GM19043 (cell line): ENCODE measurements at regions not wholly inside any gene's neighbourhood (a gene's known extent, or its start where the extent isn't known, plus 50 kb on each side); places are given as distances from the start of the nearest gene placed in this dataset.
"Not testable (repeated sequence)": the region's sequence is repeated elsewhere in the genome, so short reads cannot be mapped to it uniquely, and the experiment has no call there.

ENCODE experiments used
- ATAC-seq: cut with Tn5 transposase; IDR thresholded peaks from one replicate; pipeline ENCODE4 v1.9.1; 2021; ENCODE audit warnings: low read depth; ENCODE audit not compliant: unreplicated experiment

DNA sequence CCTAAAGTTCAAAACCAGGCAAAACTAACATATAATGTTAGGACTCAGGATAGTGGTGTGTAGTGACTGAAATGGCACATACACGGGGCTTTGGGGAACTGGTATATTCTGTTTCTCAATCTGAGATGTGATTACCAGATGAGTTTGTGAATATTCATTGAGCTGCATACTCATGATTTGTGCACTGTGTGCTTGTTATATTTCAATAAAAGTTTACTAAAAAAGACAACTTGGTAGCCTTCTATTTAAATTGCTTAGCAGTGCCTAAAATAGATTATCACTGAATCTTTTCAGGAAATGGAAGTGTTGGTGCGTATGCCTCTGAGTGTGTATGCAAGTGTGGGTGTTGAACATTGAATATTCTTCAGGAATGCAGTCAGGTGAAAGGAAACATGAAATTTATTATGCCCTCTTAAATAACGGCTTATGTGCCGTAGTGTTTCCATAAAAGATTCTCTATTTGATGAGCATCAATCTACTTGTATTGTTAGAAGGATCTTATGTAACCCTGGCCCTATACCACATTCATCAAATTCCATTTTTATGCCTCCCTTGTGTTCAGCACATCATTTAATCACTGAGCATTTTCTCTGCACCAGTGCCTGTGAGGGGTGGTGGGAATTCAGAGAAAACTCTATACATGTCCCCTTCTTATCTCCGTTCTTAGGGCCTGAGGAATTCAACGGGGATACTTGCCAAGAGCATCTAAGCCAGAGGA is 82.6 kb upstream of the AUTS2 start:
- ATAC-seq = no peak

DNA sequence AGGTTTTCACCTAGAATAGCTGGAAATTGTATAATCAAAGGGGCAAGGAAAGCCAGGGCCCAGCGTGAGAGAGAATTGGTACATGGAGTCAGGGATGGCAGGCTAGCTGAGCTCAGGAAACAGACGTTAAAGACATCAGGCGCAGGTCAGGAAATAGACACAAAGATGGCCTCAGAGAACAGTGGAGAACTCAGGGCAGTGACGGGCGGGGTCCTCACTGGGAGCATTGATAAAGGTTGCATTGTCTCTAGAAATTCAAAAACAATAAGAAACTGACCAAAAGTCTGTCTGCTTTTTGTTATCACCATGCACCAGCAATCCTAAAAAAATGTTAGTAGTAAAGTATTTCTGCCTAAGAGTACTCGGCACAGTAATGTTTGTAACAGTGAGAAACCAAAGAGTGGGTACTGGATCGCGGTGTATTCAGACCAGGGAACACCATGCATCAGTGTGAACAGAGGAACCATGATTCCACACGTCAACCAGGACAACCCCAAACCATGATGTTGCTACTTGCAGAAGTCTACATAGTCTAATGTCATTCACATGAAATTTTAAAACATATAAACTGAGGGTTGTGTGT is 81.9 kb upstream of the AUTS2 start:
- no peak for ATAC-seq

DNA sequence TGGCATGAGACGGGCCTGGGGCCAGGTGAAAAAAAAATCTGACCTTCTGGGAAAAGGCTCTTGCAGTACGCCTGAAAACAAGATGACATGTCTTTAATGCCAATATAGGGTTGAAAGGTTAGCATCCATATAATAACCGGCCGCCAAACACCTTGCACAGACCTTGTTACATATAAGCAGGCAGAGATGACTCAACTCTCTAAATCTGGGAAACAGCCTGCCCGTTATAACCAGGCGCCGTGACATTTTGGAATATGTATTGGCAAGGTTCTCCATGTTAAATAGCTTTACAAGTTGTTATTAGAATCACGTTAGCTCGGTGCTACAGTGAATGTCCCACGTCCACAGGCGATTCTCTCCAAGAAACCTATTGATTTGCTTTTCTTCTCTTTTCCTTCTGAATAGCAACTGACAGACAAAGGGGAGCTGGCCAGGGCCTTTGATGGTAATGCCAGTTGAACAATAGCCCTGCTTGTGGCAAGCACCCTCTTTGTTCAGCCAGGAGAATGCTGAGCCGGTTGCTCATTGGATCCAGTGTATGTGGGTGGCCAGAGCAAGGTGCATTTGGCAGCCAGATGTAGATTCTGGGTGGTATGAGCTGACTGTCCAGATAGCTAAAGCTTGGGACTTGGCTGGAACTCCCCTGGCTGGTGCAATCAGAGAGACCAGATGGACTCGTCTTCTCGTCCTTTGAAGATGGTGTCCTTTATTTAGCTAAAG is 80.1 kb upstream of the AUTS2 start:
- no peak for ATAC-seq

DNA sequence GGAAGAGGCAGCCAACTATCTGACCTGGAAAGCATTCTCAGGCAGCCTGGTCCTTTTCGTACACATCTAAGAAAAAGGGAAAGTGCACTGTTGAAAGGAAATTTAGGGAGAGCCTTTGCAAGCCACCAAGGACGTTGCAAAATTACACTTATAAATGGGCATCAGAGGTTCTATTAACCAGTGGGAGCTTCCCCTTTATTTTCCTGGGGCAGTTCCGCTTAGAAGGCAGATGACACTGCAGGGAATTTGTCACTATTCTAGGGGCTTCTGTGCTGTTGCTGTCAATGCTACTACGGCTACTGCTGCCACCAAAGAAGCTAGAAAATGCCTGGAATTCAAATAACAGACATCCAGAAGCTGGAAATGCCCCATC is 79.6 kb upstream of the AUTS2 start:
- no peak for ATAC-seq

DNA sequence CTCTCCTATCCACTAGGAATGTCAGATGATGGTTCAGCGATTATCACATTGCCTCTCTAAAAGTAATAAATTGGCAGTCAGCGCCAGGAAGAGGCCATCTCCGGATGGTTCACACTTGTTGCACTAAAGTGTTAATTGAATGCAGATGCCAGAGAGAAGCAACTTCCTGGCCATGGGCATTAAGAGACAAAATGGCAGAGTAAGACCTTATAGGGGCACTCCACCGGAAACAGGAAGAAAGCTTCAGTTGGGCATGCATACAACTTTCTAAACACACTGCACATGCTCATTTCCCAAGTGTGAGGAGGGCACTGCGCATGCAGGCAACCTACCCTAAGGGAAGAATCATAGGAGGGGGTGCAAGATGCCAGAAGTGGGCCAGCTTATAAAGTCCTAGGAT is 71.7 kb upstream of the AUTS2 start:
- no peak for ATAC-seq

DNA sequence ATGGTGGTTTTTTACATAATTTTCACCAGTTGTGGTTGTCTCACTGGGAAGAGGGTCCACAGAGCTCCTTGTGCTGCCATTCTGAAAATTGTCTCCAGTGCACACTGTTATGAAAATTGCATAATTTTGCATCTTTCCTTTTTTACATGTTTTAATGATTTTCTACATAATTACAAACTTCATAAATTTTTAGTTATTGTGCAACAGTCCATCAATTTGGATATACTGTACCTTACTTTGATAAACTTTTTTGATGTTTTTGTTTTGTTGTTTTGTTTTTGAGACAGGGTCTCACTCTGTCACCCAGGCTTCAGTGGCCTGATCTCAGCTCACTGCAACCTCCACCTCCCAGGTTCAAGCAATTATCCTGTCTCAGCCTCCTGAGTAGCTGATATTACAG is 70.6 kb upstream of the AUTS2 start:
- no peak for ATAC-seq

DNA sequence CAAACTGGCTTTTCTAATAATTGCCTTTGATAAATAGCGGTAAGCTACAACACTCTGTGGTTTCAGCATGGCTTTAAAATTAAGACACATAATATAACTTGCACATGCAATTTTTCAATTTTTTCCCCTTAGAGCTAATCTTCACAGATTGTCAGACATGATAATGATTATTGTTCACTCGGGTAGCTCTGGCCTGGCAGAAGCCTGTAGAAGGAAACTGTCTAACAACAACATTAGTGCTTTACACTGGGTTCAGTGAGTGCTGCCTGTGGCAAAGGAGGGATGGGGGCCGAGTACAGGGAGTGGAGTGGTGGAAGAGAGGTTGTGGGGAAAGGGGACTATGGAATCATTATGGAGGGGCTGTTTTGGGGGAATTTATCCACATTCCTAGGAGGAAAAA is 67.2 kb upstream of the AUTS2 start:
- no peak for ATAC-seq

DNA sequence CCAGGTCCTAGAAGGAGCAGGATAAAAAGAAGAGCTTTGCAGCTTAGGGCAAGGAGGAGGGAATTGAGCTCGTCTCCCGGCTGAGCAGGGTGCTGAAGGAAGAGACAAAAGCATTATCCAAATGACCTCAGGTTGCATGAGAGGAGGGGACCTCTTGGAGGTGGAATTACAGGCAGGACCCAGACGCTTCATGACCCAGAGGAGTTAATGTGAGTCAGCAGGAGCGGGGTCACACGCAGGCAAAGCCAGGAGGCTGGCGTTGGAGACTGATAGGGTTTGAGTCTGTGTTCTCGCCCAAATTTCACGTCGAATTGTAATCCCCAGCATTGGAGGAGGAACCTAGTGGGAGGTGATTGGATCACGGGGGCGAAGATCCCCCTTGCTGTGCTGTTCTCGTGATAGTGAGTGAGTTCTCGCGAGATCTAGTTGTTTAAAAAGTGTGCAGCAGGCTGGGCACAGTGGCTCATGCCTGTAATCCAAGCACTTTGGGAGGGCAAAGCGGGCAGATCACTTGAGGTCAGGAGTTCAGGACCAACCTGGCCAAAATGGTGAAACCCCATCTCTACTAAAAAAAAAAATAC is 63.7 kb upstream of the AUTS2 start:
- no peak for ATAC-seq

DNA sequence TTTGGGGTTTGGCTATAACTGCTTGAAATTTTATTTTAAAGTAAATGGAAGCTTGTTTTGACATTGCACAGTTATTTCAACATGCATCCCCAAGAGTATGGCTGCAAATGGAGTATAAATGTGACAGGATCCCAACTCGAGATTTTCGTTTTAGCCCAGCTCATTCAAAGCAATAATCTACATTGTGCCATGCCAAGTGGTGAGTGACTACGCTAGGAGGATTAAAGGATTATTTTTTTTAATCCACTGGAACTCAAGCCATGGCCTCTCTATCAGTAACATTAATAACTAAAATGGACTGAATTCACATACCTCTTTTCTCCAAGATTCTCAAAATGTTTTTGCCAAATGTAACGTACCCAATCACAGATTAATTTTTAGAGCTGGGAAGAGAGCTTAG is 60.6 kb upstream of the AUTS2 start:
- ATAC-seq = no peak

DNA sequence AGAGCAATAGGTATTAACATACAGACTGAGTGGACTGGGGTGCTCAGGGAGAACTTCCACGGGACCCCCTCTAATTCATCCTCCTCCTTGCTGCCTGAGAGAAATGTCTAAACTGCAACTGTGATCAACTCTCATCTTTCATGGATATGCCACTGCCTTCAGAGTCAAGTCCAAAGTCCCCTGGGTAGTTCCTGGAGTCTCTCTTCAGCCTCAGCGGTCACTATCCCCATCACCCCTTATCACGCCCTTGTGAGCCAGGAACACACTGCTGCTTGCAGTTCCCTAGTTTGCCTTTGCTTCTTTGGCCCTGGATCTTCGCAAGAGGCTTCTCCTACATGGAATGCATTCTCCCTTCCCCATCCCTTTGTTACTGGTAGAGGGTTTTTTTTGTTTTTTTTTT is 58.7 kb upstream of the AUTS2 start:
- no peak for ATAC-seq

DNA sequence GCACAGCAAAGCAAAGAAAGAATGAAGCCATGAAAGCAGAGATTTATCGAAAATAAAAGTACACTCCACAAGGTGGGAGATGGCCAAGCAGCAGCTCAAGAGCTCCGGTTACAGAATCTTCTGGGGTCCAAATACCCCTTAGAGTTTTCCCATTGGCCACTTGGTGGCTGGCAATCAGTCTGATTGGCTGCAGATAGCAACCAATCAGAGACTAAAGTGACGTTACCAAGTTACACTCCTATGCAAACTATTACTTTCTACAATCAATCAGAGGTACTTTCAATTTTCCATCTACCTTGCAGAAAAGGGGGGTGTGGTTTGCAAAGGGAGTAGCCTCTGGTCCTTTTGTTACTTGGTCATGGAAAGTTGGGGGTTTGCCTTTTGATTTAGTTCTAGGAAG is 58.0 kb upstream of the AUTS2 start:
- ATAC-seq = no peak

DNA sequence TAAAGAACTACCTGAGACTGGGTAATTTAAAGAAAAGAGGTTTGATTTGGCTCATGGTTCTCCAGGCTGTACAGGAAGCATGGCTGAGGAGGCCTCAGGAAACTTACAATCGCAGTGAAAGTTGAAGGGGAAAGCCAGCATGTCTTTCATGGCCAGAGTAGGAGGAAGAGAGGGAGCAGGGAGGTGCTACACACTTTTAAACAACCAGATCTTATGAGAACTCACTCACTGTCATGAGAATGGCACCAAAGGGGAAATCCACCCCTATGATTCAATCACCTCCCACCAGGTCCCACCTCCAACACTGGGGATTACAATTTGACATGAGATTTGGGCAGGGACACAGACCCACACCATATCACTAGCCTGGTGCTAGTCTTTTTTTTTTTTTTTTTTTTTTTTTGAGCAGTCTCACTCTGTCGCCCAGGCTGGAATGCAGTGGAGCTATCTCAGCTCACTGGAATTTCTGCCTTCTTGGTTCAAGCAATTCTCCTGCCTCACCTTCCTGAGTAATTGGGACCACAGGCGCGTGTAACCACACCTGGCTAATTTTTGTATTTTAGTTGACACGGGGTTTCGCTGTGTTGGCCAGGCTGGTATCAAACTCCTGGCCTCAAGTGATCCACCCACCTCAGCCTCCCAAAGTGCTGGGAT is 56.4 kb upstream of the AUTS2 start:
- ATAC-seq = not testable (repeated sequence)

DNA sequence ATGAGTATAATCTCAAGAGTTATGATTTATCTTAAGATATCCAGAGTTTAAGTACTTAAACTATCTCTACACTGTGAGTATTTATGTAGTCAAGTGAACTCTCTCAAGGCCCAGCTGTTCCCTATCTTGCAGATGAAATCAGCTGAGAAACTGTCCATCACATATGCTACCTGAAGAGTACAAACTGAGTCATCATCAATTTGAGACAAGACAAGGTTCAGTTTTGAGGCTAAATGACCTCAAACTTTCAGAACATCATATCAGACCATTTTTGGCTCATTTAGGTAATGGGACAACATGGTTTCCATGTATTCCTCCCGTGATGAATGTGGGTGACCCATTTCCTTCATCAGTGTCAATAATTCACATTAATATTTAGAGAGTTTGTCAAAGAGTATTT is 53.1 kb upstream of the AUTS2 start:
- ATAC-seq = no peak
